ENCODE measurements at regions not wholly inside any gene's neighbourhood (a gene's known extent, or its start where the extent isn't known, plus 50 kb on each side); places are given as distances from the start of the nearest gene placed in this dataset.

GRCh38 chr2:150944315-150944714, 317.3 kb downstream of the RBM43 start:
- TF ChIP-seq RELA (CRISPR knock-in tag; IDR thresholded peaks at IDR 0.05; ENCODE audit: borderline replicate concordance) (no peak), CREB1 (CRISPR knock-in tag; IDR thresholded peaks at IDR 0.05) (no peak), ERG (CRISPR knock-in tag; IDR thresholded peaks at IDR 0.05) (no peak), ZBTB21 (CRISPR knock-in tag; IDR thresholded peaks at IDR 0.05; ENCODE audit: borderline replicate concordance) (no peak), CTCF (IDR thresholded peaks at IDR 0.05) (no peak), ATF6 (CRISPR knock-in tag; IDR thresholded peaks at IDR 0.05) (no peak)

All from WTC11 (cell line).